Brain microvascular endothelial cell (primary cell): ENCODE measurements at regions not wholly inside any gene's neighbourhood (a gene's known extent, or its start where the extent isn't known, plus 50 kb on each side); places are given as distances from the start of the nearest gene placed in this dataset.

Experiments used
- DNase-seq: peaks from one replicate; pipeline ENCODE4 v3.0.0-alpha.2; 2020
- H3K27ac ChIP-seq: fragments of 250-450 bp; sonication (Bioruptor Pico); 2 replicates; pipeline ENCODE4 v1.5.1; 2020; ENCODE audit warnings: mild to moderate bottlenecking, moderate library complexity
- H3K27me3 ChIP-seq: fragments of 250-450 bp; sonication (Bioruptor Pico); replicated peaks from 2 replicates; pipeline ENCODE4 v1.5.1; 2020; ENCODE audit warnings: mild to moderate bottlenecking
- H3K36me3 ChIP-seq: fragments of 250-450 bp; sonication (Bioruptor Pico); replicated peaks from 2 replicates; pipeline ENCODE4 v1.5.1; 2020; ENCODE audit warnings: mild to moderate bottlenecking
- H3K4me3 ChIP-seq: 2 replicates; pipeline ENCODE4 v1.5.1; 2011; ENCODE audit warnings: low read depth, mild to moderate bottlenecking, control low read depth, low read length, moderate library complexity
- in situ Hi-C: cut with HindIII; loops from 2 replicates; pipeline ENCODE4 v1.10.0; 2017; ENCODE audit warnings: low sequenced_read_pairs, low pct_ligation_motif_present
- TF ChIP-seq, protein P1 (sequence below): IDR thresholded peaks from 2 replicates; pipeline ENCODE4 v1.5.1; 2011; ENCODE audit warnings: low read depth, mild to moderate bottlenecking, moderate library complexity, low read length, control low read depth, inconsistent platforms; ENCODE audit errors: missing control alignments

DNA sequence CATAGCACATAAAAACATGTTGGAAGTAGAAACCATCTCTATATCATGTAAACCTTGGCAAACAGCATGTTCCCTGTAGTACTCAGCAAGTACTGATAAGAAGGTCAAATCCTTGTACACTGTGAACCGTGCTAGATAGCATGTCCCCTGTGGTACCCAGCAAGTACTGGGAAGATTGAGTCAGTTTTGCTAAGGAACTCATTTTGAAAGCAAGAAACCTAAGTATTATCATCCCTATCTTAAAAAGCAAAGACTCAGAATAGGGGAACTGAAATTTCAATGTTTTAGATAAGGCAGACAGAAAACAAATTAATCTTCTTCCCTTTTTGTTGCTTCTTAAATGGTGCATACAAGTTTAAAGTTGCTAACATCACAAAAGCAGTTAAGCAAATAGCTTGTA is 180.2 kb downstream of the RBM46 start:
- Histone ChIP-seq H3K4me3 (no peak overlapping the region), H3K36me3 (no peaks in the 10 kb centered on the region), H3K27me3 (no peaks in the 10 kb centered on the region), H3K27ac (no peak overlapping the region)
- in situ Hi-C loops = no loop called here
- no peak for DNase-seq
- TF ChIP-seq, protein P1, sequence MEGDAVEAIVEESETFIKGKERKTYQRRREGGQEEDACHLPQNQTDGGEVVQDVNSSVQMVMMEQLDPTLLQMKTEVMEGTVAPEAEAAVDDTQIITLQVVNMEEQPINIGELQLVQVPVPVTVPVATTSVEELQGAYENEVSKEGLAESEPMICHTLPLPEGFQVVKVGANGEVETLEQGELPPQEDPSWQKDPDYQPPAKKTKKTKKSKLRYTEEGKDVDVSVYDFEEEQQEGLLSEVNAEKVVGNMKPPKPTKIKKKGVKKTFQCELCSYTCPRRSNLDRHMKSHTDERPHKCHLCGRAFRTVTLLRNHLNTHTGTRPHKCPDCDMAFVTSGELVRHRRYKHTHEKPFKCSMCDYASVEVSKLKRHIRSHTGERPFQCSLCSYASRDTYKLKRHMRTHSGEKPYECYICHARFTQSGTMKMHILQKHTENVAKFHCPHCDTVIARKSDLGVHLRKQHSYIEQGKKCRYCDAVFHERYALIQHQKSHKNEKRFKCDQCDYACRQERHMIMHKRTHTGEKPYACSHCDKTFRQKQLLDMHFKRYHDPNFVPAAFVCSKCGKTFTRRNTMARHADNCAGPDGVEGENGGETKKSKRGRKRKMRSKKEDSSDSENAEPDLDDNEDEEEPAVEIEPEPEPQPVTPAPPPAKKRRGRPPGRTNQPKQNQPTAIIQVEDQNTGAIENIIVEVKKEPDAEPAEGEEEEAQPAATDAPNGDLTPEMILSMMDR = no peak

DNA sequence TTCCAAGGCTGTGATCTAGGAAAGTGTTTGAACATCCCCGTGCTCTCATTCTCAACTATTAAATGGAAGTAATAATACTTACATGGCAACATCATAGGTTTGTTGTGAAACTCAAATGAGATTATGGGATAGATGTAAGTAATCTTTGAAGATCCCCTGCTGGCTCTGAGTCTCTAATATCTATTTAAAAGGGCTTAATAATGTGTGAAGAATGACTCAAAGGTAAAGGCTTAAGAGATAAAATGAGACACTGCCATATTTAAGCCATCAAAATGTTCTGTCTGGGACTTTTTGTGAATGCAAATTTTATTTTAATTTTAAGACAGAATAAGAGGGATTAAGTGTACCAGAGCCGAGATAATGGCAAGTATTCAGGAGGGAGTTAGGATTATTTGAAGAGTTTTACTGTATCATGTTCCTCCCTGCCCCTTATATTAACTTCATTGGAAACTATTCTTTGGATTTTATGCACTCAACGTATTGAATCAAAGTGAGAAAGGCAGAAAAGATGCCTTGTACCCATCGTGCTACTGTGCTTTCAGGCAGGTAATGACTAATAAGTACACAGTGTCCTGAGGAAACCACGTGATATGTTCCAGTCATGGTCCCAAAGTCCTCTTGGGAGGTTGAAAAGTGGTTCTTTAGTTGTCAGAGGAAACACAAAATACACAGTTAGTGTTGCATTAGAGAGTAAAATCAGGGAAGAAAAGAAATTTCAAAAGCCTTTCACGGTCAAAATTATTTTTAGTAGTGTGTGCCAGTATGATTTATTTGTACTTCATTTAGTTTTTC is 192.4 kb downstream of the RBM46 start:
- DNase-seq = no peak
- H3K27ac ChIP-seq = no peak overlapping the region
- no peak overlapping the region for H3K4me3 ChIP-seq
- in situ Hi-C loops = no loop called here
- H3K36me3 ChIP-seq = no peaks in the 10 kb centered on the region
- H3K27me3 ChIP-seq = no peaks in the 10 kb centered on the region
- TF ChIP-seq, protein P1 = no peak

DNA sequence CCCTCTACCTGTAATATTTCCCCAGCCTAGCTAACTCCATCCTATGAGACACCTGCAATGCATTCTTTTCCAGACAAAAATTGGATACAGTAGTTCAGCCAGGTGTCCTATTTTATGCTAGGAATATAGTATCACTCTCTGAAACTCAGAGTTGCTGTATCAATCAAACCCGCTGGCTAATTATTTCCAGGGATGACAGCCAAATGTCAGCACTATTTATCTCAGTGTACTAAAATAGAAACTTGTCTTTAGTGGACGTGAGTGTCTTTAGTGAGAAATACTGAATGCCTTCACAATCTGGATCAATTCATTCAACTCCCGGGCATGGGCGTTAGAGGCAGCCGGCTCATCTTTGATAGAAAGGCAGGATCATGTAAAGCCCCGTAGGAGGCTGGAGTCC is 196.2 kb downstream of the RBM46 start:
- Histone ChIP-seq H3K27me3 (no peaks in the 10 kb centered on the region), H3K4me3 (no peak overlapping the region), H3K27ac (no peak overlapping the region), H3K36me3 (no peaks in the 10 kb centered on the region)
- in situ Hi-C loops = loop anchor here (25.0 kb wide), 1 partner anchor 385 kb away; no protein-coding TSS in a partner anchor
- TF ChIP-seq, protein P1 = no peak
- no peak for DNase-seq

DNA sequence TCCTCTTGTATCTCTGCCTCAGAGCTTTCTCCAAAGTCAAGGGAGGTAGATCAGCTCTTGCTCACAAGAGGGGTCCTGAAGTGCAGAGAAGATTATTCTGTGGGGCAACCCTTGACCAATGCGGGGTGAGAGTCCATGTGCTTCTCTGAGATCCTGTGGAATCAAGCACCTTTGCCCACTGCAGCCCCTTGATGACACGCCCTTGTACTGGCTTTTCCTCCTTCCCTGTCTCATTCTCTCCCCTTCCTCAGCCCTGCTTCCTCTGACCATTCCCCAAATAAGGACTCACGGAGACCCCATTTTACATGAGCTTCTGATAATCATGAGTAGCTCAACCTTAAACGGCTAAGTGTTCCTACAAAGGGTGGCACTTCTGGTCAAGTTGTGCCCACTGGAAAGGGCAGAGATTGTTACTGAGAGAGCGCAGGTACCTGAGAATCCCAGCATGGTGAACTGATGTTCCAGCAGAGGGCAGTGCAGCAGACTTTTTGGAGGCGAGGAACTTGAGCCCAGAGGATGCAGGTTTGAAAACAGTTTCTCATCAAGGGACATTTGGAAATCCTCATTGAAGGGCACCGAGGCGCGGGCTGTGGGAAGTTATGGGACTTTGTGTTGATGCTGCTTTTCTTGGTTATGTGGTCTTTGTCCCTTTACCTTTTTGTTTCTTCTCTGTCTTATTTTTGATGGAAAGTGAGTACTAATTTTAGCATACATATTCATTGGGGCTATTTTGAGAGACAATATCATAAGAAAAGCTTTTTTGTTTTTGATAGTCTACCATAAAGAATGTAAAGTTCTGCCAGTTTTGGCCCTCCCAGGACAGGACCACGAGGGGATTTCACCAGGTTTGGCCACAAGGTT is 201.3 kb downstream of the RBM46 start:
- Histone ChIP-seq H3K27ac (no peak overlapping the region), H3K27me3 (no peaks in the 10 kb centered on the region), H3K36me3 (no peaks in the 10 kb centered on the region), H3K4me3 (no peak overlapping the region)
- TF ChIP-seq, protein P1 = peak; percentile 83
- in situ Hi-C loops = loop anchor here (25.0 kb wide), 1 partner anchor 380 kb away; no protein-coding TSS in a partner anchor
- DNase-seq = peak; percentile 40

DNA sequence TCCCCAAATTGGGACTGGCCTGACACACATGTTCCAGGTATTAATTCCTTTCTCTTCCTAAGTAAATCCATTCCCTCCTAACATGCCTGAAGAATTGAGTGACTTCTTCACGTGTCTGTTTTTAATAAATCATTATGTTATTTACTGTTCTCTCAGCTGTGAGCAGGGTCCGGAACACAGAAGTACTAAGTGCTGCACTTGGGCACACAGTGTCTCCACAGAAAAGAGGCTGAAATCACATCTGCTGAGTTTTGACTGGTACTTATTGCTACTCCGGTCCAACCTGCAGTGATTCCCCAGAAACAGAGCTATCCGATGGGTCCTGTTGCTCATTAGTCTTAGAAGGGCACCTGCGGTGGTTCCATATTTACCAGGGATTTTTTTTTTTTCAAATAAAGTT is 202.6 kb downstream of the RBM46 start:
- Histone ChIP-seq H3K27me3 (no peaks in the 10 kb centered on the region), H3K27ac (no peak overlapping the region), H3K4me3 (no peak overlapping the region), H3K36me3 (no peaks in the 10 kb centered on the region)
- no peak for DNase-seq
- in situ Hi-C loops = loop anchor here (25.0 kb wide), 1 partner anchor 379 kb away; no protein-coding TSS in a partner anchor
- TF ChIP-seq, protein P1 = no peak
